ENCODE measurements at regions not wholly inside any gene's neighbourhood (a gene's known extent, or its start where the extent isn't known, plus 50 kb on each side); places are given as distances from the start of the nearest gene placed in this dataset.
"Not testable (repeated sequence)": the region's sequence is repeated elsewhere in the genome, so short reads cannot be mapped to it uniquely, and the experiment has no call there.

DNA sequence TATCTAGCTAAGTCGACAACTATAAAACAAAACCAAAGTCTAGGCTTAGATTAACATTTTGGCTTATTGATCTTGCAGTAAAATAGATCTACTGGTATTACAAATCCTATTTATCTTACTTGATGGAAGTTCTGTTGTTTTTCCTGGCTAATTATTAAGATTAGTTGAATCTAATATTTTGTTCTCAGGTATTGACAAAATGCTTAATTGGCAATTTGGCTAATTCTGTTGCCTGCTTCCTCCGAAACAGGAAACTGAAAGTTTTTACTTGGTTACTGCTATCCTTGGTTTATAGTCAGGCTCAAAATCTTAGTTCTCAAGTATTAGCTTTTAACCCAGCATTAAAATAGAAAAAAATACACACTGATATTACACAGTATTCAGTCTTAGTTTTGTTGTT, 820.5 kb downstream of the NR2F1-AS1 start:
- no peak for DNase-seq

- DNase-seq: no peak
Measured at GRCh38 chr5:92758552-92758951, 822.5 kb downstream of the NR2F1-AS1 start.

- no peak for DNase-seq
Measured at GRCh38 chr5:92749943-92750342, 831.1 kb downstream of the NR2F1-AS1 start.

DNA sequence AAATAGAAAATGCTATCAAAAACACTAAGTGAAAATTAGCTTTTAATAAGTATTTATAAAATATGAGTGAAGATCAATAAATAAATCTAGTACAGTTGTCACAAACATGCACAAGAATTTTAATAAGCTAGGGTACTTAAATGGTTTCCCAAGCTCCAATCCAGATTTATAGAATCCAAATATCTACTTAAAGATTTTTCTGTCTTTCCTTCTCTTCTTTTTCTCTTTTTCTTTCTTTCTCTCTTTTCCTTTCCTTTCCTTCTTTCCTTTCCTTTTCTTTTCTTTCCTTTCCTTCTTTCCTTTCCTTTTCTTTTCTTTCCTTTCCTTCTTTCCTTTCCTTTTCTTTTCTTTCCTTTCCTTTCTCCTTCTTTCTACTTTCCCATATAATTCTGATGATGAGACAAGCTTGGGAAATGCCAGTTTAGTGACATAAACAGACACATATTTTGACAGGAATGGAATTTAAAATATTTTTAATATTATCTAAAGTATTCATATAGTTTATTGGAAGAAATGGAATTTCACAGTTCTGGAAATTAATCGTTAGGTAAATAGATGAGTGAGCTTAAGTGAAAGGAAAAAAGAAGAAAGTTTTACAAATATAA, 832.8 kb downstream of the NR2F1-AS1 start:
- no peak for DNase-seq

GRCh38 chr5:92741906-92742305, 839.1 kb downstream of the NR2F1-AS1 start:
- no peak for DNase-seq

GRCh38 chr5:92734211-92734940, 846.6 kb downstream of the NR2F1-AS1 start:
- no peak for DNase-seq

- DNase-seq: no peak
Measured at GRCh38 chr5:92730486-92730885, 850.5 kb downstream of the NR2F1-AS1 start.

DNA sequence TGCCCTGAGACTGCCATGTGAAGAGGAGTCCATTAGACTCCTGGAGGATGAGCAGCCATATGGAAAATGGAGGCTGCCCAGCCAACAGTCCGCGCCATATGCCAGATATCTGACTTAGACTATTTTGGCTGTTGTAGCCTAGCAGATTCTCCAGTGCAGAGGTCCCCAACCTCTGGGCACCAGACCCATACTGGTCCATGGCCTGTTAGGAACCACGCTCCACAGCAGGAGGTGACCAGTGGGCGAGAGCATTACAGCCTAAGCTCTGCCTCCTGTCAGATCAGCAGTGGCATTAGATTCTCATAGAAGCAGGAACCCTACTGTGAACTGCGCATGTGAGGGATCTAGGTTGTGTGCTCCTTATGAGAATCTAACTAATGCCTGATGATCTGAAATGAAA, 851.9 kb downstream of the NR2F1-AS1 start:
- DNase-seq: no peak

DNA sequence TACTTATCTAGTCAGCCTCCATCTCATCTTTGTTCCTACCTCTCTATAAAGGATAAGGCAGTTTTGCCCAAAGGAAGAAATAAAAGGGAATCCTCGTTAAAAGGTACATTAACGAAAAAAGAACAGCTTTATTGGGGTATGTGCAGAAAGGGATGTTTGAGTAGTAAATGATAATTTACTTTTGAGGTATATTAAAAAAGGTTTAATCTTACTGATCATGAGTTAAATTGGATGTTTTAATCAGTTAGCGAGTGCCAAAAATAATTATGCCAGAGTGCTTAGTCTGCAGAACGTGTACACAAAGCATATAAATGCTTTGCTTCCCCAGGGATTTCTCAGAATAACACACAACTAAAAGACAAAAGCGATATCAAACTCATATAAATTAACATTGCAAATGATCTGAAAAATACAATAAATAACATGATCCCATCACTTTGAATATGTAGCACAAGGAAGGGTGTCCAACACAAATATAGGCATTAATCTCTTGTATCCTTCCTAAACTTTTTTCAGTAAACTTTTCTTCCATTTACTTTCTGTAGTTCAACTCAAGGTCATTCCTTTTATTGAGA, 865.0 kb downstream of the NR2F1-AS1 start:
- no peak for DNase-seq

DNA sequence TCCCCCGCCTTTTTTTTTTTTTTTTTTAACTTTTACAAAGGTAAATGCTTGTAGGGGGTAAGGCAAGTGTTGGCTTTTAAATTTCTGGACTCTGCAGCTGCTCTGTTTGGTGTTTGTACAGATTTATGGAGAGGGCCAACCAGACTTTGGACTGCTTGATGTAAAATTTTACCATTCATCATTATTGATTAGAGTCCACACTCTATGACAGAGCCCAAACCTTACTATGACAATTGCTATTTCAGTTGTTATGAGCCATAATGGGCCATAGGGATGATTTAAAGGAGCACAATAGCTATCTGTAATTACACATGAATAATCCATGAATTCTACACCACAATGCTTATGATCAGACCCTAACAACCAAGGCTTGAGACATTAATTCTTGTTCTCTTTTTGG, 867.2 kb downstream of the NR2F1-AS1 start:
- no peak for DNase-seq

DNA sequence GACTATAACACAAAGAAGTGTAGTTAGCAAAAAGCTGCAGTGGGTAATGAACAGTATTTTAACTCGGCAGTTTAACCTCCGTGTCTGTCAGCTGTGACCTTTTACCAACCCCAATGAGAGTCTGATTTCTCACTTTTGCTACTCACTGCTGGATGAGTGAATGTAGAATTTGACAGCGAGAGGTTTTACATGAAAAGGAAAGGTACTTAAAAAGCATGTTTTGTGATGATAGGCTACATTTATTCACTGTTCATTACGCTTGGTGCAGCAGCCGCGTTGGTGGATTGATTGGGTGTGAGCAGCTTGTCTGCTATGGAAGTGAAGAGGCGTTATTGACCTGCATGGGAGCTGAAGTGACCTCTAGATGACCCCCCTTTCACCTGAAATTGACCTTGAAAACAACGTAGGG, 867.7 kb downstream of the NR2F1-AS1 start:
- no peak for DNase-seq

DNA sequence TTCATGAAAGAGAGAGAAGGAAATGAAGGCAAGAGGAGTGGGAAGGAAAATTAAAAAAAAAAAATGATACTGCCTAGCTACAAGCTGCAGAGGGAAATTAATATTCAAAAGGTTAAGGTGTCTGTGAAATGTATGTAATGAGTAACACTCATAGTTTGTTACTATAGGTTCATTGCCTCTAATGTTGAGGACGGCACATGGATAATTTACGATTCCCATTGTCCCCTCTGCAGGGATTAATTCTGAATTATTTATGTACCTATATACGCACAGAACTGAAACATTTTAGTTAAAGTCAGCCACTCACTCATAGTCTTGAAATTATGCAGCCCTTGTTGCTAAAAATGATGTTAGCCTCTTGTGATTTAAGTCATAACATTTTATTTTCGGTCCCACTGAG, 869.1 kb downstream of the NR2F1-AS1 start:
- no peak for DNase-seq

DNA sequence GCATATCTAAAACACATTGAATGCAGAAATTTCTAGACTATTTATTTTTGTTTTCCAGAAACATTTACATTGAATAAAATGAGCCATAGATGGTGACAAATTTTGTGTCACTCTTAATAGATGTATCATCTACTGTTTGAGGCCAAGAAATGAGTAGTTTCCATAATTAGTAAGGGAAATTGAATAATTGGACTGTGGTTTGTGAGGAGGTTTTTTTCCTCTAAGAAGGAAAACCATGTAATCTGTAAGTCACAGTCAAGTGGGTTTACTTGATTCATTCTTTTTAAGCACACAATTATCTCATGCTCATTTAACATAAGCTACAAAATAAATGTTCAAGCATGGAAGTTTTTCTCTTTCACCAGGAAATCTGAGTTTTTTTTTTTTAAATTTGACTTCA, 876.4 kb downstream of the NR2F1-AS1 start:
- no peak for DNase-seq

DNA sequence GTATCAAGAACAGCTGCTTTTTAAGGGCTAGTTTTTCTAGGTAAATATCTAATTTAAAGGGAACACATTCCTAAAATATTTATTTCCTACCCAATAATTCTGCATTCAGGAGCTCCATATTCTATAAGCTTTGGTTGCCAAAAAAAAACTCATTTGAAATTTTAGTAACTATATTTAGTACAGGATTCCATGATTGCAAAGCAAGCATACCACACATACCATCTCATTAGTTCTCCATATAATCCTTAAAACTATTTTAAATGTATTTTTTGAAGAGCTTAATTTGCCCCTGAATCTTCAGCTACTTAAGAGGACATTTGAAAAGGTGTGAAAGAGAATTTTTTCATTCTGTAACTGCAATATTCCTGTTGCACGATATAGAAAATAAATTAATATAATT, 877.0 kb downstream of the NR2F1-AS1 start:
- no peak for DNase-seq

DNA sequence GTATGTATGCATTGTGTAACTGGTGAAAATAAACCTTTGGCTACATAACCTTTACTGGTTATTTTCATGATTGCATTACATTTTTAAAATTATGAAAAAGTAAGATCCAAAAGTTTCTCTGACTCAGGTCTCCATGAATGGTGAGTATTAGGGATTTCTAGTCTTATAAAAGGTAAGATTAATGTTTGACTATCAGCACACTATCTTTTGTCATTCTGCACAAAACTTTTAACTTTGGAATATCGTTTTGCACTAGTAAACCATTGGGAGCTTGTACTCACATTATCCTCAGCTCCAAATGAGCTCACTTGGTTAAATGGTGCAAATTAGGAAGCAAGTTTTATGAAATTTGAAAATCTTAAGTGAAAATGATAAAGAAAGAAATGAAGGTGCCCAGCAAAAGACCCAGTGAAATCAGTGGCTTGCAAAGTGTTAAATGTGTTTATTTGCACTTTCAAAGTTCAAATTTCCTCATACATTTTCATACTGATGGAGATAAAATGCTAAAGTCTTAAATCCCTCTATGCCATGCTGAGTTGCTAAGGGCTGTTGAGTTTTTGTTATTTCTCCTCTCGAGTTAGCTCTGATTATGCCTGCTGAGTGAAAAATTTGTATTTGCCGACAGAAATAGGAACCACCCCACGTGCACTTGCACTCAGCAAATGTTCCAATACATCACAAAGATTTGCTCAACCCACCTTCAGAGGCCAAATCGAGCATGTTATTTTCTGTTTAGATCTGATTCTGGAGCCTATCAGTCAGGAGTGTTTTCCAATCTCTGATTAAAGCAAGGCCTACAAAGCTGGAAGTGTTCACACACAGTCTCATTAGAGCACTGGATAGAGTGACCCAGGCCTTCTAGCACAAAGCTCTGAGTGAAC, 885.7 kb downstream of the NR2F1-AS1 start:
- DNase-seq: no peak

GRCh38 chr5:92694067-92694466, 887.0 kb downstream of the NR2F1-AS1 start:
- DNase-seq: no peak

DNA sequence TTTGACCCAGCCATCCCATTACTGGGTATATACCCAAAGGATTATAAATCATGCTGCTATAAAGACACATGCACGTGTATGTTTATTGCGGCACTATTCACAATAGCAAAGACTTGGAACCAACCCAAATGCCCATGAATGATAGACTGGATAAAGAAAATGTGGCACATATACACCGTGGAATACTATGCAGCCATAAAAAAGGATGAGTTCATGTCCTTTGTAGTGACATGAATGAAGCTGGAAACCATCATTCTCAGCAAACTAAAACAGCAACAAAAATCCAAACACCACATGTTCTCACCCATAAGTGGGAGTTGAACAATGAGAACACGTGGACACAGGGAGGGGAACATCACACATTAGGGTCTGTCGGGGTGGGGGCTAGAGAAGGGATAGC, 889.1 kb downstream of the NR2F1-AS1 start:
- not testable (repeated sequence) for DNase-seq

DNA sequence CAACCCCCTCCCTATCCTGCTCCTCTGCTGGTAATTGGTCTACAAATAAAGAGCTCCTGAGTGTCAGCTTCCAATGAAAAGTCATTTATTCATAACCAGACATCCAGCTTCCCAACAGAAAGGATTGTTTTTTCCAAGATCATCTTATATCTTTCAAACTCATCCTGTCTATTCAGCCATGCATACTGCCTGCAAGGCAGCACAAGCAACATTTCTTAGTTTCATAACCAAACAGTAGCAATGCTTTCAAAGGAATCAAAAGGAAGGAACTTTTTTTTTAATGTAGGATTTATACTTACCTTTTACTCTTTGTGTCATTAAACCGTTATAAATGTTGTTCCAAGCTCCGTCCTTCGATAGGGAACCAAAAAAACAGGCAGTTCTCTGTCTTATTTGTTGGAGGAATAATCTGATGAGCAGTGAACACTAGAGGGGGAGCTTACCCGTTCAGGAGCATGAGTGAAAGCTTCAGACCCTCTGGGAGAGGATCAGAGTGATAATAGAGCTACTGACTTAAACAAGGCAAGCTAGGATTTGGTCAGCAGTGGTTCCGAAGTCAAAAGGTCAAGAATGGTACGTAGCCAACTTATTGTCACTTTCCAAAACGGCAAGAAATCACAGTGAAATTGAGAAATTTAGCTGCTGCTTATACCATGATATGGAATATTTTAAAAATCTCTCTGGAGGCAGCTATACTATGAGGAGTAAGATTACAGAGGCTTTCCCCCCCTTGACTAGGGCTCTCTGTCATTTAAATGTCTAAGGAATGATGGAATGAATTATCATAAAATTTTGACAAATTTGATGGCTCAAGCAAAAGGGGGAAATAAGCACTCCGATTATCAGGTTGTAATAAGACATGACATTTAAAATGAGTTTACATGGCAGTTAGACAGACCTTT, 892.9 kb downstream of the NR2F1-AS1 start:
- no peak for DNase-seq

DNA sequence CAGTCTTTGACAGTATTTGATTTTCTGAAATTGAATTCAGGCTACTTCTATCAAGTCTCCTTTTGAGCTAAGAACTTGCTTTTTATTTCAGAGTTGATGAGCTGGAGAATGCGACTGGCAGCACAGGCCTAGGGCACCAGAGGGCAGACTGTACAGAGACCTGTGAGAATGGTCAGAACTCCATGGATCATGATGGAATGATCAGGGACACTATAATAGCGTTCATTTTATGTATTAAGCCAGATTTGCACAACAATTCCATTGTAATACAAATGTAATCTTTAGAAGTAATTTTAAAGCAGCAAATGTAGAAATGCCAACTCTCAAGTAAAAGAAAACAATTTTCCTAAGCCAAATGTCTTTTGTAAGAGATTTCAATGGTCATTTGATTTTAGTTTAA, 902.4 kb downstream of the NR2F1-AS1 start:
- DNase-seq: no peak

DNA sequence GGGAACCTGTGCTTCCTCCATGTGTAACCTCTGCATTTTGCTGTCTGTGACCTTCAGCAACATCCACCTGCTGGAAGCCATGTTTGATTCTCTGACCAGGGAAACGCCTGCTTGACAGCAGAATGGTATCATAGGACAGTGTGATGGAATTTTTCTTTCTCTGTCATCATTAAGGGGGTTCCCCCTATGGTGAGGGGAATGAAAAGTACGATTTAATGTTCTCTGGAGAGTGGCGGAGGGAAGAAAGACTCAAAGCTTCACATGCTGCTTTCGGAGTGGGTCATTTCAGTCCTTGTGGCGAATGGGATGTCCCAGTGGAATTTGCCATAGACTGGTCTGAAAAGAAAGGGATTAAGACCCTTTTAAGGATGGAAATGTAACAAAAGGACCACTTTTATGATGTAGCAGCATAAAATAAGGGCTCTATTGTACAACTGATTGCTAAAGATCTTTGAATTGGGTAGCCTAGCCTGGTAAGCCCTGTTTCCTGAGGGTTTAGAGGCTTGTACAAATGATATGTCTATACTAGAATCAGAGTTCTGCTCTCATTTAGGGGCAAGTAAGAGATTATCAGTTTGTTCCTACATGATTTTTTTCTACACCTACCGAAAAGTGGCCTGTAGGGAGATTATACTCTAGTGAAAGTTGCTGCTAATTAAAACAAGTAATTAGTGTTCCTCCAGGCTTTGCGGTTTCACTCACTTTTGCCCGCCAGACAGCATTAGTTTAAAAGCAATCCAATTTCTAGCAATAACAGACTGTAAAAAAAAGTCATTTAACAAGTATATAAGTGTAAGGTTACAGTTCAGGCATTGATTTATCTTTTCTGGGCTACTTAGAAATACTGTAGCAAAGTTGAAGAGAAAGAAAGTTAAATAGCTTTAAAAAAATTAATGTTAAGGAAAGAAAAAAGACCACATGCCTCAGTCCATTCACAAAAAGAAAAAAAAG, 904.5 kb downstream of the NR2F1-AS1 start:
- DNase-seq: no peak

- no peak for DNase-seq
Measured at GRCh38 chr5:92674321-92674720, 906.7 kb downstream of the NR2F1-AS1 start.
